SK-N-SH treated with all-trans-retinoic acid at 6 μM for 48 hours (cell line): ENCODE measurements at regions not wholly inside any gene's neighbourhood (a gene's known extent, or its start where the extent isn't known, plus 50 kb on each side); places are given as distances from the start of the nearest gene placed in this dataset.

Source experiments
- CREB5 ChIP-seq: fragments of 250-450 bp; sonication (Bioruptor Pico); IDR thresholded peaks from 2 replicates; pipeline ENCODE4 v1.5.1; 2020; ENCODE audit warnings: low read depth, mild to moderate bottlenecking, moderate library complexity
- CSRNP3 ChIP-seq: fragments of 250-450 bp; sonication (Bioruptor Pico); IDR thresholded peaks from 2 replicates; pipeline ENCODE4 v1.5.1; 2021; ENCODE audit warnings: mild to moderate bottlenecking, moderate library complexity
- GLIS3 ChIP-seq: fragments of 250-450 bp; sonication (Bioruptor Pico); IDR thresholded peaks from 2 replicates; pipeline ENCODE4 v1.5.0; 2020; ENCODE audit warnings: mild to moderate bottlenecking, moderate library complexity
- ISL1 ChIP-seq: fragments of 250-450 bp; sonication (Bioruptor Pico); IDR thresholded peaks from 2 replicates; pipeline ENCODE4 v2.1.2; 2022; ENCODE audit warnings: mild to moderate bottlenecking, moderate library complexity
- RARB ChIP-seq: fragments of 250-450 bp; sonication (Bioruptor Pico); IDR thresholded peaks from 2 replicates; pipeline ENCODE4 v1.8.0; 2021; ENCODE audit warnings: mild to moderate bottlenecking, moderate library complexity
- TOX ChIP-seq: fragments of 250-450 bp; sonication (Bioruptor Pico); IDR thresholded peaks from 2 replicates; pipeline ENCODE4 v1.8.0; 2021; ENCODE audit warnings: mild to moderate bottlenecking, moderate library complexity, borderline replicate concordance
- TSHZ2 ChIP-seq: fragments of 250-450 bp; sonication (Bioruptor Pico); IDR thresholded peaks from 2 replicates; pipeline ENCODE4 v1.5.0; 2020; ENCODE audit warnings: mild to moderate bottlenecking, moderate library complexity
- ZC3H10 ChIP-seq: fragments of 250-450 bp; sonication (Bioruptor Pico); IDR thresholded peaks from 2 replicates; pipeline ENCODE4 v1.5.1; 2021; ENCODE audit warnings: mild to moderate bottlenecking, moderate library complexity
- ZFP3 ChIP-seq: fragments of 250-450 bp; sonication (Bioruptor Pico); IDR thresholded peaks from 2 replicates; pipeline ENCODE4 v1.5.0; 2020; ENCODE audit warnings: mild to moderate bottlenecking, moderate library complexity
- ZFP30 ChIP-seq: fragments of 450-650 bp; formaldehyde crosslinking; IDR thresholded peaks from 2 replicates; pipeline ENCODE4 v1.5.0; 2022; ENCODE audit warnings: mild to moderate bottlenecking, moderate library complexity
- ZNF565 ChIP-seq: fragments of 450-650 bp; formaldehyde crosslinking; conservative IDR thresholded peaks from 2 replicates; pipeline ENCODE4 v1.5.0; 2020; ENCODE audit warnings: low read depth, mild to moderate bottlenecking, moderate library complexity
- ZNF8 ChIP-seq: fragments of 450-650 bp; formaldehyde crosslinking; IDR thresholded peaks from 2 replicates; pipeline ENCODE4 v1.5.0; 2020; ENCODE audit warnings: mild to moderate bottlenecking, moderate library complexity

- TF ChIP-seq RARB (CRISPR knock-in tag) (no peak), TSHZ2 (no peak), CSRNP3 (CRISPR knock-in tag) (no peak), ZFP30 (CRISPR knock-in tag) (no peak), ZNF8 (CRISPR knock-in tag) (no peak), ZC3H10 (no peak), ZFP3 (CRISPR knock-in tag) (no peak), ISL1 (no peak), TOX (CRISPR knock-in tag) (no peak), ZNF565 (no peak), GLIS3 (CRISPR knock-in tag) (no peak), CREB5 (no peak)
Measured at GRCh38 chr4:108396900-108397497, 223.4 kb upstream of the RPL34 start.
